H9 (cell line): ENCODE measurements at regions not wholly inside any gene's neighbourhood (a gene's known extent, or its start where the extent isn't known, plus 50 kb on each side); places are given as distances from the start of the nearest gene placed in this dataset.

Source experiments
- DNase-seq: peaks from one replicate; pipeline ENCODE4 v3.0.0-alpha.2; 2017
- H2AFZ ChIP-seq: one replicate; pipeline ENCODE4 v1.6.1; 2013; ENCODE audit warnings: mild to moderate bottlenecking, low read length, control low read depth, moderate library complexity
- H2AK5ac ChIP-seq: 2 replicates; pipeline ENCODE4 v1.6.1; 2013; ENCODE audit warnings: low read length, control low read depth, mixed read lengths; ENCODE audit not compliant: insufficient read length
- H2BK120ac ChIP-seq: one replicate; pipeline ENCODE4 v1.6.1; 2013; ENCODE audit warnings: low read depth, mild to moderate bottlenecking, low read length, control low read depth, inconsistent platforms; ENCODE audit not compliant: poor library complexity, severe bottlenecking
- H2BK12ac ChIP-seq: 2 replicates; pipeline ENCODE4 v1.6.1; 2013; ENCODE audit warnings: low read length, control low read depth, mixed read lengths, low read depth; ENCODE audit not compliant: insufficient read length
- H2BK15ac ChIP-seq: 2 replicates; pipeline ENCODE4 v1.6.1; 2013; ENCODE audit warnings: low read depth, low read length, control low read depth
- H2BK20ac ChIP-seq: one replicate; pipeline ENCODE4 v1.6.1; 2013; ENCODE audit warnings: low read depth, mild to moderate bottlenecking, low read length, control low read depth, inconsistent platforms; ENCODE audit not compliant: poor library complexity, severe bottlenecking
- H2BK5ac ChIP-seq: 2 replicates; pipeline ENCODE4 v1.6.1; 2013; ENCODE audit warnings: low read length, control low read depth, mixed read lengths; ENCODE audit not compliant: insufficient read length
- H3K14ac ChIP-seq: 2 replicates; pipeline ENCODE4 v1.6.1; 2013; ENCODE audit warnings: low read length, control low read depth; ENCODE audit not compliant: insufficient read depth
- H3K18ac ChIP-seq: 2 replicates; pipeline ENCODE4 v1.6.1; 2013; ENCODE audit warnings: low read depth, mild to moderate bottlenecking, mixed read lengths, low read length, control low read depth; ENCODE audit not compliant: insufficient read length
- H3K23ac ChIP-seq: 2 replicates; pipeline ENCODE4 v1.6.1; 2013; ENCODE audit warnings: low read length, control low read depth, mixed read lengths, low read depth; ENCODE audit not compliant: insufficient read length
- H3K23me2 ChIP-seq: 2 replicates; pipeline ENCODE4 v1.6.1; 2013; ENCODE audit warnings: low read depth, mild to moderate bottlenecking, mixed read lengths, low read length, control low read depth; ENCODE audit not compliant: insufficient read length, poor library complexity, severe bottlenecking
- H3K27ac ChIP-seq: 2 replicates; pipeline ENCODE4 v1.5.1; 2013; ENCODE audit warnings: low read length, control low read depth, mixed read lengths, low read depth; ENCODE audit not compliant: insufficient read length
- H3K27me3 ChIP-seq: 2 replicates; pipeline ENCODE4 v1.6.1; 2013; ENCODE audit warnings: low read length, control low read depth, inconsistent platforms; ENCODE audit not compliant: insufficient read depth
- H3K4ac ChIP-seq: 2 replicates; pipeline ENCODE4 v1.6.1; 2013; ENCODE audit warnings: low read depth, mild to moderate bottlenecking, control low read depth, inconsistent platforms, low read length, moderate library complexity
- H3K4me1 ChIP-seq: 2 replicates; pipeline ENCODE4 v1.6.1; 2013; ENCODE audit warnings: low read length, control low read depth, inconsistent platforms; ENCODE audit not compliant: insufficient read depth
- H3K4me2 ChIP-seq: 2 replicates; pipeline ENCODE4 v1.6.1; 2013; ENCODE audit warnings: low read length, control low read depth, mixed read lengths; ENCODE audit not compliant: insufficient read length, insufficient read depth
- H3K56ac ChIP-seq: 2 replicates; pipeline ENCODE4 v1.6.1; 2013; ENCODE audit warnings: low read depth, mild to moderate bottlenecking, mixed read lengths, low read length, control low read depth; ENCODE audit not compliant: insufficient read length
- H3K79me1 ChIP-seq: 2 replicates; pipeline ENCODE4 v1.6.1; 2013; ENCODE audit warnings: low read depth, mild to moderate bottlenecking, moderate library complexity, low read length, control low read depth, inconsistent platforms; ENCODE audit not compliant: insufficient read depth, poor library complexity, severe bottlenecking
- H3K79me2 ChIP-seq: 2 replicates; pipeline ENCODE4 v1.6.1; 2013; ENCODE audit warnings: low read length, control low read depth, inconsistent platforms; ENCODE audit not compliant: insufficient read depth
- H3K9ac ChIP-seq: 2 replicates; pipeline ENCODE4 v1.6.1; 2013; ENCODE audit warnings: low read length, control low read depth, mixed read lengths; ENCODE audit not compliant: insufficient read length; ENCODE audit errors: extremely low read depth
- H3K9me3 ChIP-seq: one replicate; pipeline ENCODE4 v1.6.1; 2013; ENCODE audit warnings: low read depth, low read length, inconsistent platforms; ENCODE audit not compliant: control insufficient read depth
- H3T11ph ChIP-seq: one replicate; pipeline ENCODE4 v1.6.1; 2013; ENCODE audit warnings: mild to moderate bottlenecking, low read length, control low read depth, inconsistent platforms
- H4K20me1 ChIP-seq: one replicate; pipeline ENCODE4 v1.6.1; 2013; ENCODE audit not compliant: control insufficient read depth, insufficient read length, insufficient read depth
- H4K5ac ChIP-seq: 2 replicates; pipeline ENCODE4 v1.6.1; 2013; ENCODE audit warnings: low read depth, mild to moderate bottlenecking, mixed read lengths, low read length, control low read depth; ENCODE audit not compliant: insufficient read length
- H4K8ac ChIP-seq: replicated peaks from 2 replicates; pipeline ENCODE4 v1.6.1; 2013; ENCODE audit warnings: low read length, control low read depth, mixed read lengths, low read depth; ENCODE audit not compliant: insufficient read length
- H4K91ac ChIP-seq: 2 replicates; pipeline ENCODE4 v1.6.1; 2013; ENCODE audit warnings: low read depth, mild to moderate bottlenecking, moderate library complexity, mixed read lengths, low read length, control low read depth; ENCODE audit not compliant: insufficient read length
- H3K27ac Mint-ChIP-seq, 3 experiments: 2 replicates in 2 of 3; 3 replicates in 1 of 3; pipeline ENCODE4 v1.8.0; 2020 to 2021; ENCODE audit warnings: mixed read lengths in 3 of 3, mild to moderate bottlenecking in 1 of 3, moderate library complexity in 1 of 3
- H3K27me3 Mint-ChIP-seq: 2 replicates; pipeline ENCODE4 v1.8.0; 2021; ENCODE audit warnings: low read depth, mild to moderate bottlenecking, moderate library complexity, mixed read lengths
- H3K36me3 Mint-ChIP-seq, 3 experiments: 2 replicates in 2 of 3; 3 replicates in 1 of 3; pipeline ENCODE4 v1.8.0; 2020 to 2021; ENCODE audit warnings: low read depth in 3 of 3, mixed read lengths in 3 of 3; ENCODE audit not compliant: insufficient read depth in 1 of 3
- H3K4me1 Mint-ChIP-seq, 2 experiments: 2 replicates each; pipeline ENCODE4 v1.8.0; 2020; ENCODE audit warnings: mixed read lengths in 2 of 2
- H3K4me3 Mint-ChIP-seq, 2 experiments: 2 replicates in 1 of 2; 3 replicates in 1 of 2; pipeline ENCODE4 v1.8.0; 2020 to 2021; ENCODE audit warnings: mild to moderate bottlenecking in 2 of 2, mixed read lengths in 2 of 2, moderate library complexity in 1 of 2
- H3K9me3 Mint-ChIP-seq, 2 experiments: 2 replicates in 1 of 2; 3 replicates in 1 of 2; pipeline ENCODE4 v1.8.0; 2020; ENCODE audit warnings: mild to moderate bottlenecking in 2 of 2, mixed read lengths in 2 of 2, moderate library complexity in 1 of 2
- CTCF ChIP-seq: fragments of 200-600 bp; sonication (generic); conservative IDR thresholded peaks from 3 replicates; pipeline ENCODE4 v1.8.0; 2021; ENCODE audit warnings: antibody characterized with exemption, mild to moderate bottlenecking
- WGBS: extraction: QIAGEN DNeasy Blood & Tissue Kit; methylation state at CpG from one replicate; pipeline ENCODE4 v1.1.7; 2013; ENCODE audit warnings: missing lambda C conversion rate, low lambda C conversion rate, mixed read lengths; ENCODE audit not compliant: insufficient read length; ENCODE audit errors: extremely low coverage; 5-methylcytosine and 5-hydroxymethylcytosine counted together

- no peak overlapping the region for H2BK12ac ChIP-seq
- no peak overlapping the region for H2BK5ac ChIP-seq
- no peak overlapping the region for H4K91ac ChIP-seq
- H3K79me2 ChIP-seq: no peaks in the 10 kb centered on the region
- no peak overlapping the region for H3T11ph ChIP-seq
- H3K4me2 ChIP-seq: no peak overlapping the region
- no peak overlapping the region for H2BK20ac ChIP-seq
- no peak overlapping the region for H2BK15ac ChIP-seq
- no peak overlapping the region for H3K27ac ChIP-seq
- no peak overlapping the region for H3K14ac ChIP-seq
- no peaks in the 10 kb centered on the region for H3K23me2 ChIP-seq
- H3K9ac ChIP-seq: no peak overlapping the region
- H2BK120ac ChIP-seq: no peak overlapping the region
- H3K4me3 Mint-ChIP-seq: no peak overlapping the region
- WGBS: no CpG with 5 or more reads among the region's 1 CpG
- no peak overlapping the region for H3K18ac ChIP-seq
- H3K27me3 Mint-ChIP-seq: no peaks in the 10 kb centered on the region
- H4K5ac ChIP-seq: no peak overlapping the region
- H3K9me3 Mint-ChIP-seq: peaks cover 2 to 5% of the 10 kb centered on the region in 2 experiments; a peak in 2 of 5 replicates
- no peaks in the 10 kb centered on the region; a peak in 1 of 7 replicates for H3K36me3 Mint-ChIP-seq
- TF ChIP-seq CTCF: no peak
- no peak overlapping the region for H3K56ac ChIP-seq
- no peaks in the 10 kb centered on the region for H3K4me1 ChIP-seq
- H3K27ac Mint-ChIP-seq: no peak overlapping the region
- H3K4ac ChIP-seq: no peak overlapping the region
- H4K20me1 ChIP-seq: no peaks in the 10 kb centered on the region
- H3K9me3 ChIP-seq: no peaks in the 10 kb centered on the region
- no peaks in the 10 kb centered on the region for H3K79me1 ChIP-seq
- H2AK5ac ChIP-seq: no peak overlapping the region
- no peak overlapping the region for H3K23ac ChIP-seq
- DNase-seq: no peak
- no peaks in the 10 kb centered on the region for H3K27me3 ChIP-seq
- H2AFZ ChIP-seq: no peak overlapping the region
- H4K8ac ChIP-seq: no peak overlapping the region
- peaks cover 0 to 4% of the 10 kb centered on the region in 2 experiments; a peak in 2 of 4 replicates for H3K4me1 Mint-ChIP-seq
Observed at GRCh38 chr11:41970681-41971080, 511.2 kb upstream of the LRRC4C start.
